ENCODE measurements at regions not wholly inside any gene's neighbourhood (a gene's known extent, or its start where the extent isn't known, plus 50 kb on each side); places are given as distances from the start of the nearest gene placed in this dataset.

DNA sequence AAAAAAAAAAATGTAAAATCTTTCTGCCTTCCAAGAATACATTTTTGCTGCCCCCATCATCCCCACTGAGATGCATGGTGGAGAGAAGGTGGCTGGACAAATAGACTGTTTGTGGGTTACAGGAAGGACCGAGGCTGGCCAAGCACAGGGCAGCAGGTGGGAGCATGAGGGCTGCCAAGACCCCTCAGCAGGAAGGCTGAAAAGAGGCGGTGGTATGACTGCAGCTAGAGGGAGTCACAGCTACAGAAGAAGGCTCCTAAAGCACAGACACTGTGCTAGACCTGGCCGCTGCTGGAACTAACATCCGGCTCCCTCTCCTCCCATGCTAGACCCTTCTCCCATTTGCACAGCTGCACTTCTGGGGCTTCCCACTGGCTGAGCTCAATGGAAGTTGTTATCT is 289.6 kb downstream of the TCERG1L start:
- TF ChIP-seq, protein P1, sequence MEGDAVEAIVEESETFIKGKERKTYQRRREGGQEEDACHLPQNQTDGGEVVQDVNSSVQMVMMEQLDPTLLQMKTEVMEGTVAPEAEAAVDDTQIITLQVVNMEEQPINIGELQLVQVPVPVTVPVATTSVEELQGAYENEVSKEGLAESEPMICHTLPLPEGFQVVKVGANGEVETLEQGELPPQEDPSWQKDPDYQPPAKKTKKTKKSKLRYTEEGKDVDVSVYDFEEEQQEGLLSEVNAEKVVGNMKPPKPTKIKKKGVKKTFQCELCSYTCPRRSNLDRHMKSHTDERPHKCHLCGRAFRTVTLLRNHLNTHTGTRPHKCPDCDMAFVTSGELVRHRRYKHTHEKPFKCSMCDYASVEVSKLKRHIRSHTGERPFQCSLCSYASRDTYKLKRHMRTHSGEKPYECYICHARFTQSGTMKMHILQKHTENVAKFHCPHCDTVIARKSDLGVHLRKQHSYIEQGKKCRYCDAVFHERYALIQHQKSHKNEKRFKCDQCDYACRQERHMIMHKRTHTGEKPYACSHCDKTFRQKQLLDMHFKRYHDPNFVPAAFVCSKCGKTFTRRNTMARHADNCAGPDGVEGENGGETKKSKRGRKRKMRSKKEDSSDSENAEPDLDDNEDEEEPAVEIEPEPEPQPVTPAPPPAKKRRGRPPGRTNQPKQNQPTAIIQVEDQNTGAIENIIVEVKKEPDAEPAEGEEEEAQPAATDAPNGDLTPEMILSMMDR (IDR thresholded peaks at IDR 0.05): no peak
- TF ChIP-seq EP300 (IDR thresholded peaks at IDR 0.05): no peak
- no peak for TF ChIP-seq POLR2AphosphoS5 (IDR thresholded peaks at IDR 0.05)
